ENCODE measurements at regions not wholly inside any gene's neighbourhood (a gene's known extent, or its start where the extent isn't known, plus 50 kb on each side); places are given as distances from the start of the nearest gene placed in this dataset.

GRCh38 chr17:54530398-54530797 lies 370.3 kb upstream of the TOM1L1 start:
- no peak for TF ChIP-seq EZH2 (IDR thresholded peaks at IDR 0.05; ENCODE audit: borderline replicate concordance, insufficient read depth, low read depth, low read length, poor library complexity, severe bottlenecking)
- TF ChIP-seq, protein P1, sequence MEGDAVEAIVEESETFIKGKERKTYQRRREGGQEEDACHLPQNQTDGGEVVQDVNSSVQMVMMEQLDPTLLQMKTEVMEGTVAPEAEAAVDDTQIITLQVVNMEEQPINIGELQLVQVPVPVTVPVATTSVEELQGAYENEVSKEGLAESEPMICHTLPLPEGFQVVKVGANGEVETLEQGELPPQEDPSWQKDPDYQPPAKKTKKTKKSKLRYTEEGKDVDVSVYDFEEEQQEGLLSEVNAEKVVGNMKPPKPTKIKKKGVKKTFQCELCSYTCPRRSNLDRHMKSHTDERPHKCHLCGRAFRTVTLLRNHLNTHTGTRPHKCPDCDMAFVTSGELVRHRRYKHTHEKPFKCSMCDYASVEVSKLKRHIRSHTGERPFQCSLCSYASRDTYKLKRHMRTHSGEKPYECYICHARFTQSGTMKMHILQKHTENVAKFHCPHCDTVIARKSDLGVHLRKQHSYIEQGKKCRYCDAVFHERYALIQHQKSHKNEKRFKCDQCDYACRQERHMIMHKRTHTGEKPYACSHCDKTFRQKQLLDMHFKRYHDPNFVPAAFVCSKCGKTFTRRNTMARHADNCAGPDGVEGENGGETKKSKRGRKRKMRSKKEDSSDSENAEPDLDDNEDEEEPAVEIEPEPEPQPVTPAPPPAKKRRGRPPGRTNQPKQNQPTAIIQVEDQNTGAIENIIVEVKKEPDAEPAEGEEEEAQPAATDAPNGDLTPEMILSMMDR (IDR thresholded peaks at IDR 0.05), result no peak
